ENCODE measurements at regions not wholly inside any gene's neighbourhood (a gene's known extent, or its start where the extent isn't known, plus 50 kb on each side); places are given as distances from the start of the nearest gene placed in this dataset.

- no peak for TF ChIP-seq CTCF (IDR thresholded peaks at IDR 0.05)
- no peak for TF ChIP-seq POLR2A (IDR thresholded peaks at IDR 0.05)
Measured at GRCh38 chr13:105612541-105612940, 922.9 kb downstream of the EFNB2 start.

Data from thyroid gland (tissue), 4 donors.